Loucy (cell line): ENCODE measurements at regions not wholly inside any gene's neighbourhood (a gene's known extent, or its start where the extent isn't known, plus 50 kb on each side); places are given as distances from the start of the nearest gene placed in this dataset.

ENCODE experiments used
- EZH2phosphoT487 ChIP-seq: fragments of 200-600 bp; IDR thresholded peaks from 2 replicates; pipeline ENCODE4 v1.6.1; 2018; ENCODE audit warnings: antibody characterized with exemption, mild to moderate bottlenecking, moderate library complexity, borderline replicate concordance
- TF ChIP-seq, protein P1 (sequence below): fragments of 200-600 bp; sonication (generic); conservative IDR thresholded peaks from 2 replicates; pipeline ENCODE4 v1.5.1; 2014; ENCODE audit warnings: mild to moderate bottlenecking, antibody characterized with exemption, low read length

DNA sequence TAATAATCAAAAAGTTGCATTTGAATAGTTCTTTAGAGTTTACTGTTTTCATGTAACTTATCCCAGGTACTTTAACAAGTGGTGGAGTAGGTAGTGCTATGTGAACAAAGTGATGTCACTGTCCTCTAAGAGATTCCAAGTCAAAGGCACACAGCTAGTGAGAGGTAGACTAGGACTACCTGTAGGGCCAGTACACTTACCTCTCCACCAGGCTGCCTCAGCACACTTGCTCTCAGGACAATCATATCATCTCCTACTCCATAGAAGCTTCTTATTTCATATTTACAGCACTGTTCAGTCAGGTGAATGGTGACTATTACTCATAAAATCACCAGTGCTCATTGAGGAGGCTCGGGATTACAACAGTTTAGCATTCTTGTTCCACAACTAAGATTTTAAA lies 173.0 kb upstream of the EMCN start:
- no peak for TF ChIP-seq EZH2phosphoT487
- TF ChIP-seq, protein P1, sequence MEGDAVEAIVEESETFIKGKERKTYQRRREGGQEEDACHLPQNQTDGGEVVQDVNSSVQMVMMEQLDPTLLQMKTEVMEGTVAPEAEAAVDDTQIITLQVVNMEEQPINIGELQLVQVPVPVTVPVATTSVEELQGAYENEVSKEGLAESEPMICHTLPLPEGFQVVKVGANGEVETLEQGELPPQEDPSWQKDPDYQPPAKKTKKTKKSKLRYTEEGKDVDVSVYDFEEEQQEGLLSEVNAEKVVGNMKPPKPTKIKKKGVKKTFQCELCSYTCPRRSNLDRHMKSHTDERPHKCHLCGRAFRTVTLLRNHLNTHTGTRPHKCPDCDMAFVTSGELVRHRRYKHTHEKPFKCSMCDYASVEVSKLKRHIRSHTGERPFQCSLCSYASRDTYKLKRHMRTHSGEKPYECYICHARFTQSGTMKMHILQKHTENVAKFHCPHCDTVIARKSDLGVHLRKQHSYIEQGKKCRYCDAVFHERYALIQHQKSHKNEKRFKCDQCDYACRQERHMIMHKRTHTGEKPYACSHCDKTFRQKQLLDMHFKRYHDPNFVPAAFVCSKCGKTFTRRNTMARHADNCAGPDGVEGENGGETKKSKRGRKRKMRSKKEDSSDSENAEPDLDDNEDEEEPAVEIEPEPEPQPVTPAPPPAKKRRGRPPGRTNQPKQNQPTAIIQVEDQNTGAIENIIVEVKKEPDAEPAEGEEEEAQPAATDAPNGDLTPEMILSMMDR = no peak
